Epithelial cell of prostate (primary cell): ENCODE measurements at regions not wholly inside any gene's neighbourhood (a gene's known extent, or its start where the extent isn't known, plus 50 kb on each side); places are given as distances from the start of the nearest gene placed in this dataset.

Source experiments
- DNase-seq: peaks from one replicate; pipeline ENCODE4 v3.0.0-alpha.2; 2011; ENCODE audit warnings: low read depth, low spot score
- H3K27ac ChIP-seq: fragments of 450-650 bp; 2 replicates; pipeline ENCODE4 v1.5.1; 2017; ENCODE audit warnings: mild to moderate bottlenecking

- no peak for DNase-seq
- H3K27ac ChIP-seq: no peak overlapping the region
Measured at GRCh38 chr3:147915057-147915456, 505.9 kb downstream of the ZIC1 start.

GRCh38 chr3:147919496-147919895 is 510.3 kb downstream of the ZIC1 start:
- DNase-seq: no peak
- no peak overlapping the region for H3K27ac ChIP-seq

GRCh38 chr3:147921051-147921450 is 511.9 kb downstream of the ZIC1 start:
- no peak for DNase-seq
- H3K27ac ChIP-seq: no peak overlapping the region

GRCh38 chr3:147924755-147925154 is 515.6 kb downstream of the ZIC1 start:
- H3K27ac ChIP-seq: no peak overlapping the region
- no peak for DNase-seq

- no peak for DNase-seq
- H3K27ac ChIP-seq: no peak overlapping the region
Measured at GRCh38 chr3:147925272-147925671, 516.1 kb downstream of the ZIC1 start.

- DNase-seq: no peak
- H3K27ac ChIP-seq: peak overlapping the region; percentile 20
Measured at GRCh38 chr3:147930232-147930807, 521.2 kb downstream of the ZIC1 start.

- DNase-seq: no peak
Measured at GRCh38 chr3:147934451-147935180, 525.5 kb downstream of the ZIC1 start.

GRCh38 chr3:147937341-147937740 is 528.2 kb downstream of the ZIC1 start:
- DNase-seq: no peak
- no peak overlapping the region for H3K27ac ChIP-seq

More at GRCh38 chr3:147934451-147935180, 525.5 kb downstream of the ZIC1 start:
- H3K27ac ChIP-seq: no peak overlapping the region

- no peak overlapping the region for H3K27ac ChIP-seq
- no peak for DNase-seq
Measured at GRCh38 chr3:147937891-147938290, 528.7 kb downstream of the ZIC1 start.

GRCh38 chr3:147939425-147939824 is 530.3 kb downstream of the ZIC1 start:
- no peak overlapping the region for H3K27ac ChIP-seq
- no peak for DNase-seq

- H3K27ac ChIP-seq: no peak overlapping the region
- DNase-seq: no peak
Measured at GRCh38 chr3:147939839-147940238, 530.7 kb downstream of the ZIC1 start.

- DNase-seq: no peak
- H3K27ac ChIP-seq: no peak overlapping the region
Measured at GRCh38 chr3:147940405-147941193, 531.4 kb downstream of the ZIC1 start.

- DNase-seq: no peak
- H3K27ac ChIP-seq: no peak overlapping the region
Measured at GRCh38 chr3:147941969-147942368, 532.8 kb downstream of the ZIC1 start.

GRCh38 chr3:147943265-147943945 is 534.2 kb downstream of the ZIC1 start:
- peak; percentile 27 for DNase-seq
- H3K27ac ChIP-seq: peak overlapping the region; percentile 60

GRCh38 chr3:147945968-147946519 is 536.9 kb downstream of the ZIC1 start:
- DNase-seq: no peak
- no peak overlapping the region for H3K27ac ChIP-seq

GRCh38 chr3:147956615-147957014 is 547.5 kb downstream of the ZIC1 start:
- DNase-seq: no peak
- no peak overlapping the region for H3K27ac ChIP-seq

GRCh38 chr3:147958754-147959153 is 549.6 kb downstream of the ZIC1 start:
- no peak overlapping the region for H3K27ac ChIP-seq
- no peak for DNase-seq

- no peak overlapping the region for H3K27ac ChIP-seq
- DNase-seq: no peak
Measured at GRCh38 chr3:147960786-147961185, 551.6 kb downstream of the ZIC1 start.

- no peak for DNase-seq
- H3K27ac ChIP-seq: no peak overlapping the region
Measured at GRCh38 chr3:147962408-147963164, 553.4 kb downstream of the ZIC1 start.

- H3K27ac ChIP-seq: no peak overlapping the region
- no peak for DNase-seq
Measured at GRCh38 chr3:147963711-147964110, 554.5 kb downstream of the ZIC1 start.
